IMR-90 (cell line): ENCODE measurements at regions not wholly inside any gene's neighbourhood (a gene's known extent, or its start where the extent isn't known, plus 50 kb on each side); places are given as distances from the start of the nearest gene placed in this dataset.

Experiments used
- ATAC-seq: fragments of 200-7000 bp; cut with Tn5 transposase; 2 replicates; pipeline ENCODE4 v1.9.1; 2020; ENCODE audit warnings: low read depth, mild to moderate bottlenecking, moderate library complexity
- BruUV-seq: library from RNA; stranded (reverse); fragments of 400-500 nt; replicated peaks from 2 replicates; lab custom pipeline; 2021; lab: Mats Ljungman, UMichigan
- CTCF ChIA-PET: fragments of 300-600 bp; formaldehyde crosslinking; extraction: SDS; loops from one replicate; lab custom pipeline; 2021; ENCODE audit warnings: antibody characterized with exemption; lab: Yijun Ruan, JAX
- POLR2A ChIA-PET: fragments of 300-600 bp; sonication (Branson Sonifier 250); formaldehyde crosslinking; loops from one replicate; lab custom pipeline; 2022; ENCODE audit warnings: antibody characterized with exemption; ENCODE audit not compliant: unreplicated experiment; lab: Charles Lee
- DNase-seq: peaks from one replicate; pipeline ENCODE4 v3.0.0; 2013
- H2AFZ ChIP-seq: replicated peaks from 2 replicates; pipeline ENCODE3; 2013; ENCODE audit warnings: low read length, mild to moderate bottlenecking; ENCODE audit not compliant: poor library complexity
- H2AK5ac ChIP-seq: 2 replicates; pipeline ENCODE4 v1.6.1; 2013; ENCODE audit warnings: low read depth, low read length, inconsistent platforms
- H2AK9ac ChIP-seq: replicated peaks from 2 replicates; pipeline ENCODE3; 2013; ENCODE audit warnings: mild to moderate bottlenecking, low read depth, low read length, moderate library complexity; ENCODE audit not compliant: poor library complexity
- H2BK120ac ChIP-seq: 2 replicates; pipeline ENCODE4 v1.6.1; 2013; ENCODE audit warnings: low read depth, low read length, inconsistent platforms
- H2BK15ac ChIP-seq: 3 replicates; pipeline ENCODE4 v1.6.1; 2013; ENCODE audit warnings: low read depth, low read length, inconsistent platforms
- H2BK20ac ChIP-seq: 2 replicates; pipeline ENCODE4 v1.6.1; 2013; ENCODE audit warnings: low read depth, mild to moderate bottlenecking, inconsistent platforms, low read length, moderate library complexity
- H2BK5ac ChIP-seq: 2 replicates; pipeline ENCODE4 v1.6.1; 2013; ENCODE audit warnings: mild to moderate bottlenecking, low read depth, low read length, inconsistent platforms; ENCODE audit not compliant: poor library complexity, severe bottlenecking
- H3K14ac ChIP-seq: replicated peaks from 2 replicates; pipeline ENCODE4 v1.6.1; 2013; ENCODE audit warnings: low read depth, low read length, inconsistent platforms
- H3K18ac ChIP-seq: 2 replicates; pipeline ENCODE4 v1.6.1; 2013; ENCODE audit warnings: low read depth, low read length, control low read depth
- H3K23ac ChIP-seq: 2 replicates; pipeline ENCODE4 v1.6.1; 2013; ENCODE audit warnings: low read depth, low read length, inconsistent platforms
- H3K27ac ChIP-seq: 2 replicates; pipeline ENCODE4 v1.5.1; 2013; ENCODE audit warnings: mild to moderate bottlenecking, control low read depth, low read length; ENCODE audit not compliant: insufficient read depth
- H3K27me3 ChIP-seq: 2 replicates; pipeline ENCODE4 v1.6.1; 2013; ENCODE audit warnings: low read length; ENCODE audit not compliant: control insufficient read depth, insufficient read depth
- H3K36me3 ChIP-seq: 2 replicates; pipeline ENCODE4 v1.6.1; 2013; ENCODE audit warnings: low read length, mixed read lengths; ENCODE audit not compliant: control insufficient read depth, insufficient read depth
- H3K4ac ChIP-seq: 2 replicates; pipeline ENCODE4 v1.6.1; 2013; ENCODE audit warnings: low read depth, low read length, inconsistent platforms
- H3K4me1 ChIP-seq: 2 replicates; pipeline ENCODE4 v1.6.1; 2013; ENCODE audit warnings: low read length, mixed read lengths; ENCODE audit not compliant: control insufficient read depth, insufficient read depth
- H3K4me2 ChIP-seq: 2 replicates; pipeline ENCODE4 v1.6.1; 2013; ENCODE audit warnings: low read depth, mild to moderate bottlenecking, control low read depth, low read length, moderate library complexity
- H3K4me3 ChIP-seq: 2 replicates; pipeline ENCODE4 v1.5.1; 2013; ENCODE audit warnings: low read depth, mild to moderate bottlenecking, control low read depth, low read length, moderate library complexity; ENCODE audit not compliant: insufficient read depth
- H3K56ac ChIP-seq: 2 replicates; pipeline ENCODE4 v1.6.1; 2013; ENCODE audit warnings: low read length, inconsistent platforms; ENCODE audit not compliant: insufficient read depth; ENCODE audit errors: extremely low read depth
- H3K79me1 ChIP-seq, 2 experiments: 2 replicates each; pipeline ENCODE4 v1.6.1; 2013; ENCODE audit warnings: low read length in 2 of 2, inconsistent platforms in 1 of 2, low read depth in 1 of 2
- H3K9ac ChIP-seq: 2 replicates; pipeline ENCODE4 v1.6.1; 2013; ENCODE audit warnings: low read depth, low read length, control low read depth
- H3K9me1 ChIP-seq: 2 replicates; pipeline ENCODE4 v1.6.1; 2013; ENCODE audit warnings: low read length, inconsistent platforms; ENCODE audit not compliant: insufficient read depth
- H3K9me3 ChIP-seq: 2 replicates; pipeline ENCODE4 v1.6.1; 2013; ENCODE audit warnings: low read length; ENCODE audit not compliant: control insufficient read depth, insufficient read depth
- H4K20me1 ChIP-seq: 2 replicates; pipeline ENCODE4 v1.6.1; 2013; ENCODE audit warnings: low read length, inconsistent platforms; ENCODE audit not compliant: insufficient read depth
- H4K5ac ChIP-seq: 2 replicates; pipeline ENCODE4 v1.6.1; 2013; ENCODE audit warnings: mild to moderate bottlenecking, low read depth, low read length, control low read depth
- H4K8ac ChIP-seq, 2 experiments: 2 replicates each; pipeline ENCODE4 v1.6.1; 2013; ENCODE audit warnings: low read depth in 2 of 2, low read length in 2 of 2, control low read depth in 1 of 2, inconsistent platforms in 1 of 2
- H4K91ac ChIP-seq: 2 replicates; pipeline ENCODE4 v1.6.1; 2013; ENCODE audit warnings: low read depth, low read length, inconsistent platforms; ENCODE audit not compliant: insufficient read depth
- FOS ChIP-seq: fragments of 150-350 bp; IDR thresholded peaks from 2 replicates; pipeline ENCODE4 v1.6.1; 2016; ENCODE audit warnings: low read depth, low read length
- NFE2L2 ChIP-seq: fragments of 150-350 bp; IDR thresholded peaks from 2 replicates; pipeline ENCODE4 v1.6.1; 2016; ENCODE audit warnings: low read depth, mild to moderate bottlenecking, low read length
- WGBS, 2 experiments: methylation state at CpG; one replicate each; pipeline versions ENCODE4 v1.1.5 to v1.1.7; 2013; ENCODE audit warnings: missing lambda C conversion rate in 2 of 2; ENCODE audit not compliant: insufficient read length in 1 of 2; ENCODE audit errors: extremely low coverage in 2 of 2; 5-methylcytosine and 5-hydroxymethylcytosine counted together
- dilution Hi-C: fragments of 300-500 bp; cut with HindIII; formaldehyde crosslinking; loops from one replicate; pipeline ENCODE4 v1.14.3; 2018; ENCODE audit warnings: low sequenced_read_pairs; ENCODE audit not compliant: unreplicated experiment
- in situ Hi-C: fragments of 300-500 bp; cut with MboI; formaldehyde crosslinking; loops from 3 replicates; pipeline ENCODE4 v1.14.3; 2019; ENCODE audit warnings: low sequenced_read_pairs, inconsistent platforms, mixed read lengths
- intact Hi-C: fragments of 100-400 bp; cut with micrococcal nuclease; formaldehyde crosslinking; loops from 2 replicates; pipeline ENCODE4 v1.10.0; 2022
- TF ChIP-seq, protein P1 (sequence below): fragments of 150-350 bp; IDR thresholded peaks from 2 replicates; pipeline ENCODE4 v1.6.1; 2017; ENCODE audit warnings: mild to moderate bottlenecking, antibody characterized with exemption, low read length, low read depth

DNA sequence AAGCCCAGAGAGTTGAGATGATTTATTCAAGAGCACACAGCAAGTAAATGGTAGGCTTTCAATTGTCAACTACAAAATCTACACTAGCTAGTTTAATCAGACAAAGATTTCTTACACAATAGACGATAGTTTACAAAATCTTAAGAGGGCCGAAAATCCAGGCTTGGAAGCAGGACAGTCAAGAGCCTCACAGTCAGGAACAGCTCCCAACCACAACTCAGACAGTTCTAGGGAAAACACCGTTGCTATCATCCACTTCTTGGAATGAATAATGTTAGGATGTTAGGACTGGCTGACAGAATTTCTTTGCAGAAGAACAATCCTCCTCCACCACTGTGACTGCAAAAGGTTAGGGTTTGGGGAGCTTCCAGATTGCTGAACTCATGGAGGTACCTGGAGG is 290.8 kb upstream of the ZPLD1 start:
- H2BK5ac ChIP-seq: no peak overlapping the region
- intact Hi-C loops: no loop called here
- no peaks in the 10 kb centered on the region for H3K27me3 ChIP-seq
- in situ Hi-C loops: no loop called here
- TF ChIP-seq, protein P1, sequence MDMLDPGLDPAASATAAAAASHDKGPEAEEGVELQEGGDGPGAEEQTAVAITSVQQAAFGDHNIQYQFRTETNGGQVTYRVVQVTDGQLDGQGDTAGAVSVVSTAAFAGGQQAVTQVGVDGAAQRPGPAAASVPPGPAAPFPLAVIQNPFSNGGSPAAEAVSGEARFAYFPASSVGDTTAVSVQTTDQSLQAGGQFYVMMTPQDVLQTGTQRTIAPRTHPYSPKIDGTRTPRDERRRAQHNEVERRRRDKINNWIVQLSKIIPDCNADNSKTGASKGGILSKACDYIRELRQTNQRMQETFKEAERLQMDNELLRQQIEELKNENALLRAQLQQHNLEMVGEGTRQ: no peak
- no peak for TF ChIP-seq NFE2L2
- no peak for TF ChIP-seq FOS
- H3K4me2 ChIP-seq: no peak overlapping the region
- no CpG with 5 or more reads among the region's 3 CpGs for WGBS, 2 experiments
- no peak for ATAC-seq
- H3K23ac ChIP-seq: no peak overlapping the region
- POLR2A ChIA-PET: no interaction called here
- no peak overlapping the region for H3K9ac ChIP-seq
- dilution Hi-C loops: no loop called here
- H2AFZ ChIP-seq: no peak overlapping the region
- BruUV-seq: no TSS peak
- H3K14ac ChIP-seq: no peak overlapping the region
- H3K79me1 ChIP-seq: no peaks in the 10 kb centered on the region
- no peak overlapping the region for H2AK9ac ChIP-seq
- no peak overlapping the region for H2BK15ac ChIP-seq
- peak overlapping the region; percentile 47; the same call in 1 of the 2 replicates for H4K5ac ChIP-seq
- H3K4me3 ChIP-seq: no peak overlapping the region
- no peak overlapping the region for H2BK120ac ChIP-seq
- H3K27ac ChIP-seq: no peak overlapping the region
- no peaks in the 10 kb centered on the region for H3K36me3 ChIP-seq
- no peaks in the 10 kb centered on the region for H3K9me3 ChIP-seq
- H3K4me1 ChIP-seq: peaks cover 12% of the 10 kb centered on the region
- peaks cover 5% of the 10 kb centered on the region; the same call in 1 of the 2 replicates for H3K9me1 ChIP-seq
- H3K4ac ChIP-seq: no peak overlapping the region
- CTCF ChIA-PET: no interaction called here
- H2BK20ac ChIP-seq: no peak overlapping the region
- no peak for DNase-seq
- no peak overlapping the region for H4K8ac ChIP-seq
- no peak overlapping the region for H4K91ac ChIP-seq
- no peak overlapping the region for H3K18ac ChIP-seq
- H4K20me1 ChIP-seq: no peaks in the 10 kb centered on the region
- H2AK5ac ChIP-seq: no peak overlapping the region
- no peak overlapping the region for H3K56ac ChIP-seq
